ENCODE measurements at regions not wholly inside any gene's neighbourhood (a gene's known extent, or its start where the extent isn't known, plus 50 kb on each side); places are given as distances from the start of the nearest gene placed in this dataset.
A peak's percentile ranks its signal among the peaks of the same experiment; 100 is the strongest.

DNA sequence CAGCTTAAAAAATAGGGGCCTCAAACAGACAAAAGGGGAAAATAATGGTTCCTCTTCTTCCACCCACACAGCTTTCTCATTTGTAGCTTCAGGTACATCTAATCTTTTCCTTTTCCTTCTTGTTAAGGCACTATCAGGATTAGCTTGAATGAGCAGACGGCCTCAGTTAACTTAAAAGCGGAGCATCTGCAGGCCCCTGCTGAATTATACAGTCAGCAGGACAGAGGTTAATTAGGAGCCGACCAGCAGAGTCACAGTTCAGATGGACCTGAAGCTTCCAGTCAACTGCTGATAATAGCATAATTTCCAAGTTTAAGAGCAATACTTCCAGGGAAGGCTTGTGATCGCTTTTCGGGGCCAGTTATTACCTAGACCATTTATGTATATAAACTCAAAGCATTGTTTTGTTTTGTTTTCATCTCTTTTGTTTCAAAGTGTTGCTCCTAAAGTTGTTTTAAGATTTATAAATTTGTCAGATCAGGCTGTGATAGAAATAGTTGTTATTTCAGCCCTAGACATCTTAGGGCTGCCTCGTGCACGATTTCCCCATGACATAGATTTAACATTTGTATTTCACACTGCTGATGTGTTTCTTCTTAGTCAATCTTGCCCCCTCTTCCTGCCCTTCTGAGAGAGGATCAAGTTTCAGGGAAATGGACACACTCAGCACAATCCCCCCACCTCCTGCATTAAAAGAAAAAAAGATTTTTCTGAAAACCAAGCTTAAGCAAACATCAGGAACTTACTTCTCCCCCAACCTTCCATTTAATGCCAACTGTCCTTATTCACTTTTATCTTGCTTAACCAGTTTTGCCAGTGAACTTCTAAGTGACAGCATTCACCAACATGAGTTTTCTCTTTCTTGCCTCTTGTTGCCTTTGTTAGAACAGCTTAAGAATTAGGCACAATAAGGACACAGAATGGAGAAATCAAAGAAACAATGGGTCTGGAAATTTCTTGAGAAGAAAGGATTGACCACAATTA, 449.8 kb downstream of the ARHGEF28 start:
- FAIRE-seq = peak; percentile 18

- FAIRE-seq = no peak
Measured at GRCh38 chr5:74074111-74074510, 448.1 kb downstream of the ARHGEF28 start.

DNA sequence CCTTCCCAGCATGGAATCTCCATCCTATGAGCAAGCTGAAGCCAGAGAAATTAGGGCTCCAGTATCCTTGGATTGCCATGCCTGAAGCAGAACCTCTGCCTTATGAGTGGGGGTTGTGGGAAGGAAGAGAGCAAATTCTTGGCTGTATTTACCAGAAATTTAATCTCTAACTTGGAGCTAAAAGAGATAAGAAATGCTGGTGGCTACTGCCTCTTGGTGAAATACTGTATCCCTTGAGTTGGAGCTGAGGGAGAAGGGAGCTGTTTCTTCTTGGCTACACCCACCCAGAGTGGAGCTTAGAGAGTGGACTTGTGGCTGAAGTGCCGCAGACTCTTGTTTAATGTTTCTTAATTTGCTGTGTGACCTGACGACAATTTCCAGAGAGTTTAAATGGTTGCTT, 447.3 kb downstream of the ARHGEF28 start:
- no peak for FAIRE-seq

DNA sequence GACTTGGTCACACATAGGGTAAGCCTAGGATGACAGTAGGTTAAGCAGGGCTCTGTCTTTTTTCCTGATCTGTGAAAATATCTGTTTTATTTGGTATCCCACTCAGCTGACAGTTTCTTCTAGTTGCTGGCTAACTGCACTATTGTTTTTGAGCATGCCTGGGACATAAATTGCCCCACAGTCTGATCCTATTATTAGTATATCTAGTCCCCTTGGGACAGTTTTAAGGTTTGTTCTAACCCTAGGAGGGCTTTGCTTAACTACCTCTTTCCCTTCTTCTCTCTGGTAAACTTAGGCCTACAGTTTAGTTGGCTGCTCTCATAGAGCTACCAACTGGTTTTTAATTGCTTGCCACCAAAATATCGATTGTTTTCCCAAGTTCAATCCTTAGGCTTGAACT, 446.6 kb downstream of the ARHGEF28 start:
- FAIRE-seq = no peak

DNA sequence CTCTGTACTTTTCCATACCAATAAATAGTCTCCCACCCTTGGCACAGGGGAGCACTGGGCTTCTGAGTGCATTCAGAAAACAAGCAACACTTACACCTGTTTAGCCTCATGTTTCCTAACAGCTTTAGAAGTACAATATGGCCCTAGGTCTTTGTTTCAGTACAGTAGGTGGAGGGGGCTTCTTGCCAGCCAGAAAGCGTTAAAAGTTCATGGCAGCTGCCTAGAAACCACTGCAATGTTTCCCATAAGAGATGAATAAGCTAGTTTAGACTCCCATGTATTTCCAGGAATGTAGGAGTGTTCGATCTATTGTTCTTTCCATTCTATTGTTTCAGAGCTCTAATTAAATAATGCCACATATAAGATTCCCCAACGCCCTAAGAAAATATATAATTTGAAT, 444.8 kb downstream of the ARHGEF28 start:
- FAIRE-seq = no peak

- FAIRE-seq = no peak
Measured at GRCh38 chr5:74069741-74070140, 443.7 kb downstream of the ARHGEF28 start.

DNA sequence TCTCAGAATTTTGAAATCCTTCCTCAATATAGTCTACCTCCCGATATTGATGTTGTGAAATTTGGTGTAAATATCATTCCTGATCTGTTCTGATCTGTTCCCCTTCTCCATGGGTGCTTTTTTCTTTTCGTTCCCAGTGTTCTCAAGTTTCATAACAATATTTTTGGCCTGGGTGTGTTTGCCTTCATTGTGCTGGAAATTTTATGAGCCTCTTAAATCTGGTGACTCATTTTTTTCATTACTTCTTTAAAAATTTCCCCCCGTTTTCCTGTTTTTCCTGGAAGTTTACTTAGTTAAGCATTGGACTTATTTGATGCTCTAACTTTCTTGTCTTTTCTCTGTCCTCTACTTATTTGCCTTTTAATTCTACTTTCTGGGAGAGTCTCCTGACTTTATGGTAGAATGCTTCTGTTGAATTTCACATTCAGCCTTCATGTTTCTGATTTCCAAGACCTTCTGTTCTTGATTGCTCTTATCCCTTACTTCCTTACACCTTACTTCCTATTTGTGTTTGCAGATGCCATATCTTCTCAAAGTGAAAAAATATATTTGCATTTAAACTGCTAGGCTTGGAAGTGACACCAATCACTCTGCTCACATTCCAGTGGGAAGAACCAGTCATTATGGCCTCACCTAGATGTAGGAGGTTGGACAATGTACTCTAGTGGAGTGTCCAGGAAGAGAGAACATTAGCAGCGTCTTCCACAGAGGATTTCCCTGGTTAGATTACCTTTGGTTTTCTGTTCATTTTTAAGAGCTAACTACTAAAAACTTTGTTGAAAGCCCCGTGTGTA, 441.9 kb downstream of the ARHGEF28 start:
- peak; percentile 98 for FAIRE-seq

GRCh38 chr5:74064911-74065310, 438.9 kb downstream of the ARHGEF28 start:
- no peak for FAIRE-seq

DNA sequence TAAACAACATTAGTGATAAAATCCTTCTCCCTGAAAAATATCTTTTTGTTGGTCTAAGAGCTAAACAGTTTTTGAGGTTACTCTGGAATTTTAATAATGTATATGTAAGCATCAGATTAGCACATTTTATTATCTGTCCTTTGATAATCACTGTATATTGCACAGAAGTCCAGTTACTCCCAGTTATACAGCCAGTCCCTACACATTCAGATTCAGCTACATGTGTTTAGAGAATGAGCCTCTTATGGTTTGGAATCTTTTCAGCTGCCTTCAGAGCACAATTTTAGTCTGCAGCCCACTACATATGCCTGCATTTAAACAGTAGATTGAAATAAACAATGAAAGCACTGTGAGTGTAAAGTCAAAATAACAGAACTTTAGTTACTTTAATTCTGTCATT, 438.2 kb downstream of the ARHGEF28 start:
- no peak for FAIRE-seq

GRCh38 chr5:74063821-74064220, 437.8 kb downstream of the ARHGEF28 start:
- peak; percentile 98 for FAIRE-seq

DNA sequence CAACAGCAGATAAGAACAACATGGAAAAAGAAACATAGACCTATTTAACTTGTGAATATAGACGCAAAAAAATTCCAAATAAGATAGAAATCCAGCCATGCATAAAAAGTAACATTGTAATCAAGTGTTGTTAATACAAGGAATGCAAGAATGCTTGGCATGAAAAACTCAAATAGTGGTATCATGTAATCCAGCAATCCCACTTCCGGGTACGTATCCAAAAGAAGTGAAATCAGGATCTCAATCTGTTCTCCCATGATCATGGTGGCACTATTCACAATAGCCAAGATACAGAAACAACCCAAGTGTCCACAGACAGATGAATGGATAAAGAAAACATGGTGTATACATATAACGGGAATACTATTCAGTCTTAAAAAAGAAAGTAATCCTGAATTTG, 437.4 kb downstream of the ARHGEF28 start:
- FAIRE-seq = no peak

DNA sequence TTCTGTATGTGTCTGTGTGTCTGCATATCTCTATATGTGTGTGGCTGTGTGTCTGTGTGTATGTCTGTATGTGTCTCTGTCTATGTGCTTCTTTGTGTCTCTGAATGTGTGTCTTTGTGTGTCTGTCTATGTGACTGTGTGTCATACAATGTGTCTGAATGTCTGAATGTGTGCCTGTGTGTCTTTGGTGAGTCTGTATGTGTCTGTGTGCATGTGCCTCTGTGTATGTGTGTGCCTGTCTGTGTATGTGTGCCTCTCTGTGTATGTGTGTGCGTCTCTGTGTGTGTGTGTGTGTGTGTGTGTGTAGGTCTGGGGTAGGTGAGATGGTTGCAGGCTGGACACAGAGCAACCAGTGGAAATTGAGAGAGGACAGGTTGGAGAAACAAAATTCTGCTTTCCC, 435.3 kb downstream of the ARHGEF28 start:
- no peak for FAIRE-seq

DNA sequence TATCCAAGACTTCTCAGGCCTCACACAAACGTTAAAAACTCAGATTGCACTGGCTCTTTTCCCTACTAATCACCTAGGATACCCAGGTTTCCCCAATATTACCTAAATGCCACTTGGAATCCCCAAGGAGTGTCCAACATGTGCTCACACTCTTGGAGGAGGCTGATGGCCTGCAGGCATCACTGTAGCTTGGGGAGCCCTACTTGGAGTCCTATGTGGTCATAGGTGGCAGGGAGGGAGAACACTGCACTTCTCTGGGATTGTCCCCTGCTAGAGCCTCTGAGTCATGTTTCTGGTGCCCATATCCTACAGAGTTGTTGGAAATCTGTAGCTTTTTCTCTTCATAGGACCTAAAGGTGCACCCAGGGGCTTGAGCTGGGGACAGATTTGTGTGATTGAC, 433.7 kb downstream of the ARHGEF28 start:
- no peak for FAIRE-seq

- FAIRE-seq = no peak
Measured at GRCh38 chr5:74056789-74057164, 430.8 kb downstream of the ARHGEF28 start.

DNA sequence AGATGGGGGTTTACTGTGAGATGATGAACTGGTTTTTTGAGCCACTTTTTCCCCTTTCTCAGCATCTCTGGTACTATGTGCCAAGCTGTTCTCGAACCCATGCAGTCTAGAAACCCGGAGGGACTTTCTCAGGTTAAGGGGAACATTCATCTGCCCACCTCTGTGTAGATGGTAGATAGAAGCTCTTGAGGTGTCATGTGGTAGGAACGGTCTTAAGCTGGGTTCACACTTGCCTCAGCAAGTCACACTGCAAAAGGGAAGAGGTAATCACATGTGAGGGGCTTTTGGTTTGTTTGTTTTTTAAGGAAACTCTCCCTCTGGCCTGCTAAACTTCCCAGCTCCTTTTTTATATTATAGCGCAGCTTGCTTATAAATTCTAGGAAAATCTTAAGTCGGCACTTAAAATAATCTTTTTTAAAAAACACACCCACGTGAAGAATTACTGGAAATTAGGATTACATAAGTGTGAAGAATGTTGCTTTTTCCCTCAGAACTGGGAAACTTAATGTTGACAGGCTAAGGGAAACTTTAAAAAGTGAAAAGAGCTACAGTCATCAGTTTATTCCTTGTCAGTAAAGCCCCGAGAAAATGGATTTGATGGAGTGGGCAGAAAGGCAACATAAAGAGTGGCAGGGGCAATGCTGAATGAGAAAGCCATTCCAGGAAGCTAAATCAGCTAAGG, 430.3 kb downstream of the ARHGEF28 start:
- no peak for FAIRE-seq

DNA sequence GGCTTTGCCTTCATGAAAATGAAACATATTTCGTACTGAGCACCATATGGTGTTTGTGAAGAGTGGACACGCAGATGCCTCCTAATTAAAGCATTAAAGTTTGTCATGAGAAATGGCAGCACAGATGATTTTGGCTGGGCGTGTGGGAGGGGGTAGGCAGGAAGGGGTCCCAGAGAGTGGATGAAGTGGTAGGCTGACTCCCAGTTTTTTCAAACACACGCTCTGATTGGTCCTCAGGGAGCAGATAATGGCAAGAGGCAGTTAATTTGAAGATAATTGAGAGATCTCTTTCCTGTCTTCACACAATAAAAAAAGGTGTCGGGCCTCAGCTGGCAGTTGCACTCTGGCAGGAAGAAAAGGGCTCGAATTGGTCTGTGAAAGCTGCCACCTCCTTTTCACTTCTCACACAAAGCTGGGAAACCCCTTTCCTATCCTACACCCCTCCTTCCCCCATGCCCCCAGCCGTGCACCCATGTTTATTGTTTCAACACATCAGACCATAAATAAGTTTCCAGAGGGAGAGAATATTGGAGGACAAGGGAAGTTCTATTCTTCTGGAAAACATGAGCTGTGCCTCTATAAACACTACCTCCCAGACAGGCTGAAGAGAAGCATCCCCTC, 429.6 kb downstream of the ARHGEF28 start:
- no peak for FAIRE-seq

- FAIRE-seq = no peak
Measured at GRCh38 chr5:74054641-74055421, 428.8 kb downstream of the ARHGEF28 start.

GRCh38 chr5:74054139-74054538, 428.1 kb downstream of the ARHGEF28 start:
- no peak for FAIRE-seq

GRCh38 chr5:74052441-74053221, 426.6 kb downstream of the ARHGEF28 start:
- no peak for FAIRE-seq

GRCh38 chr5:74051076-74051475, 425.1 kb downstream of the ARHGEF28 start:
- no peak for FAIRE-seq

DNA sequence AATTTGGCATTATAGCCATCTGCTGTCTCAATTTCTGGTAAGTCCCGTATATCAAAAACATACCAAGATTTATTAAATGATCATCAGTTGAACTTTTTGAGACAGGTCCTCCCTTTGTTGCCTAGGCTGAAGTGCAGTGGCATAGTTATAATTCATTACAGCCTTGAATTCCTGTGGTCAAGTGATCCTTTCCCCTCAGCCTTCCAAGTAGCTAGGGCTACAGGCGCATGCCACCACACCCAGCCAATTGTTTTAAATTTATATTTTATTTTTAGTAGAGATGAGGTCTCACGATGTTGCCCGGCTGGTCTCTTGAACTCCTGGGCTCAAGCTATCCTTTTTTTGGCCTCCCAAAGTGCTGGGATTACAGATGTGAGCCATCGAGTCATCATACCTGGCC, 418.9 kb downstream of the ARHGEF28 start:
- FAIRE-seq = no peak
